ENCODE measurements at regions not wholly inside any gene's neighbourhood (a gene's known extent, or its start where the extent isn't known, plus 50 kb on each side); places are given as distances from the start of the nearest gene placed in this dataset.
A peak's percentile ranks its signal among the peaks of the same experiment; 100 is the strongest.

- no peak for DNase-seq
Observed at GRCh38 chr3:135412475-135412874, 553.1 kb upstream of the PPP2R3A start.

GRCh38 chr3:135416182-135416581 lies 549.3 kb upstream of the PPP2R3A start:
- no peak for DNase-seq

- DNase-seq, result no peak
Observed at GRCh38 chr3:135419155-135419554, 546.4 kb upstream of the PPP2R3A start.

GRCh38 chr3:135426508-135426907 lies 539.0 kb upstream of the PPP2R3A start:
- DNase-seq, result no peak

GRCh38 chr3:135432402-135432801 lies 533.1 kb upstream of the PPP2R3A start:
- no peak for DNase-seq

GRCh38 chr3:135438889-135439597 lies 526.5 kb upstream of the PPP2R3A start:
- DNase-seq, result peak; percentile 3

- DNase-seq, result peak; percentile 3
Observed at GRCh38 chr3:135439632-135440031, 525.9 kb upstream of the PPP2R3A start.

- DNase-seq, result no peak
Observed at GRCh38 chr3:135440233-135440632, 525.3 kb upstream of the PPP2R3A start.

GRCh38 chr3:135440746-135441145 lies 524.8 kb upstream of the PPP2R3A start:
- DNase-seq, result no peak

- DNase-seq, result no peak
Observed at GRCh38 chr3:135444058-135444457, 521.5 kb upstream of the PPP2R3A start.

GRCh38 chr3:135447483-135447882 lies 518.0 kb upstream of the PPP2R3A start:
- DNase-seq, result no peak

- no peak for DNase-seq
Observed at GRCh38 chr3:135448520-135448919, 517.0 kb upstream of the PPP2R3A start.

GRCh38 chr3:135449046-135449445 lies 516.5 kb upstream of the PPP2R3A start:
- DNase-seq, result no peak

- no peak for DNase-seq
Observed at GRCh38 chr3:135451037-135451785, 514.3 kb upstream of the PPP2R3A start.

GRCh38 chr3:135452881-135453280 lies 512.6 kb upstream of the PPP2R3A start:
- no peak for DNase-seq

- no peak for DNase-seq
Observed at GRCh38 chr3:135453326-135453725, 512.2 kb upstream of the PPP2R3A start.

- no peak for DNase-seq
Observed at GRCh38 chr3:135454890-135455289, 510.6 kb upstream of the PPP2R3A start.

GRCh38 chr3:135456108-135456790 lies 509.3 kb upstream of the PPP2R3A start:
- no peak for DNase-seq

GRCh38 chr3:135458541-135459322 lies 506.8 kb upstream of the PPP2R3A start:
- no peak for DNase-seq

- no peak for DNase-seq
Observed at GRCh38 chr3:135460273-135460672, 505.3 kb upstream of the PPP2R3A start.

GRCh38 chr3:135471911-135472310 lies 493.6 kb upstream of the PPP2R3A start:
- DNase-seq, result no peak

- DNase-seq, result no peak
Observed at GRCh38 chr3:135473449-135473848, 492.1 kb upstream of the PPP2R3A start.

GRCh38 chr3:135487261-135487660 lies 478.3 kb upstream of the PPP2R3A start:
- DNase-seq, result no peak

Data from NCI-H2029 (cell line).